WI38 (cell line): ENCODE measurements at regions not wholly inside any gene's neighbourhood (a gene's known extent, or its start where the extent isn't known, plus 50 kb on each side); places are given as distances from the start of the nearest gene placed in this dataset.

Experiments used
- H3K4me3 ChIP-seq: 2 replicates; pipeline ENCODE4 v1.5.1; 2011; ENCODE audit warnings: low read depth, mild to moderate bottlenecking, control low read depth, low read length
- TF ChIP-seq, protein P1 (sequence below): IDR thresholded peaks from 2 replicates; pipeline ENCODE4 v1.5.1; 2012; ENCODE audit warnings: low read depth, mild to moderate bottlenecking, control low read depth, low read length

DNA sequence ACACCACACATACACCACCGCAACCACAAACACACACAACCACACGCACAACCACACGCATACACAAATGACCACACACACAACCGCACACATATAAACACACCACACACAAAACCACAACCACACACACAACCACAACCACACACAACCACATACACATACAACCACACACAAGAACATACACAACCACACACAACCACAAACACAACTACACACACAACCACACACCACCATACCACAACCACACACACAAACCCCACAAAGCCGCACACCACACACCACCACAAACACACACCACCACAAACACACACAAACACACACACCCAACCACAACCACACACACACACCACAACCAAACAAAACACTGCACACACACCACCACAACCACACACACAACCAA lies 107.5 kb upstream of the FZD10 start:
- TF ChIP-seq, protein P1, sequence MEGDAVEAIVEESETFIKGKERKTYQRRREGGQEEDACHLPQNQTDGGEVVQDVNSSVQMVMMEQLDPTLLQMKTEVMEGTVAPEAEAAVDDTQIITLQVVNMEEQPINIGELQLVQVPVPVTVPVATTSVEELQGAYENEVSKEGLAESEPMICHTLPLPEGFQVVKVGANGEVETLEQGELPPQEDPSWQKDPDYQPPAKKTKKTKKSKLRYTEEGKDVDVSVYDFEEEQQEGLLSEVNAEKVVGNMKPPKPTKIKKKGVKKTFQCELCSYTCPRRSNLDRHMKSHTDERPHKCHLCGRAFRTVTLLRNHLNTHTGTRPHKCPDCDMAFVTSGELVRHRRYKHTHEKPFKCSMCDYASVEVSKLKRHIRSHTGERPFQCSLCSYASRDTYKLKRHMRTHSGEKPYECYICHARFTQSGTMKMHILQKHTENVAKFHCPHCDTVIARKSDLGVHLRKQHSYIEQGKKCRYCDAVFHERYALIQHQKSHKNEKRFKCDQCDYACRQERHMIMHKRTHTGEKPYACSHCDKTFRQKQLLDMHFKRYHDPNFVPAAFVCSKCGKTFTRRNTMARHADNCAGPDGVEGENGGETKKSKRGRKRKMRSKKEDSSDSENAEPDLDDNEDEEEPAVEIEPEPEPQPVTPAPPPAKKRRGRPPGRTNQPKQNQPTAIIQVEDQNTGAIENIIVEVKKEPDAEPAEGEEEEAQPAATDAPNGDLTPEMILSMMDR, result no peak
- H3K4me3 ChIP-seq, result no peak overlapping the region

DNA sequence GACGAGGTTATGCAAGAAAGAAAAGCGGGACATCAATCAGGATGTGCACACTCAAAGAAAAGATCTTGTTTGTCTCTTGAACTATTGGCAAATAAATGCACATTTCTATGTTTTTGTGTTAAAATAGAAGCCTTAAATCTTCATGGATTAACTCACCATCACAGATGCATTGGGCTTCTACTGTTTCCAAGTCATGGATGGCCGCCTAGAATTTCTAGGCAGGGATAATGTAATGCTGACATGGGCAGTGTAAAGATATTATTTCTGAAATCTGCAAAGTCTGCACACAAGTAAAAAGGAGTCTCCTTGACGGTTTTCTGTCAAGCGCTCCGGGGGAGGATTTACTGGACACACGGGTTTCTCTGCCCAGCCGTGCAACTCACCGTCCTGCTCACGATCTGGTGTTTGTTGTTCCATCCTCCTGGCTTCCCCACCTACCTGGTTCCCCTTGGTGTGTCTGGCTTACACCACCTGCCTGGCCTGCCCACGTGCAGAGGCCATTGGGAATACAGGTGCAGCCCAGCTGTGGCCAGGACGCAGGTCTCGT lies 103.3 kb upstream of the FZD10 start:
- H3K4me3 ChIP-seq, result no peak overlapping the region
- TF ChIP-seq, protein P1, result no peak

DNA sequence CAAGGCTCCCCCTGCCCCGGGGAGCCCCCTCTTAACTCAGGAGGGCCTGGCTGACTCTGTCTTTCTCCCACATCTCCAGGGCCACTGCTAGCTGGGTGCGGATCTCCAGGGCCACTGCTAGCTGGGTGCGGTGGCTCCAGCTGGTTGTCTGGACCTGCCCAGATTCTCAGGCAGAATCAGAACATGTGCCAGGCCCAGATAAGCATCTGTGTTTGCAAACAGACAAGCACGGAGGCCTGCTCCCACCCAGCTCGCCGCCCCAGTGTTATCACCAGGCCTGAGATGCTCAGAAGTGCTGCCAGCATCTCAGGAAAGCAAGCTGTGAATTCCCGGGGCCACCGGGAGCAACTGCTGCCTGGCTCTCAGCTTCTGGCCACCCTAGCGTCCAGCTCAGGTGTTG lies 98.4 kb upstream of the FZD10 start:
- no peak overlapping the region for H3K4me3 ChIP-seq
- TF ChIP-seq, protein P1, result no peak

DNA sequence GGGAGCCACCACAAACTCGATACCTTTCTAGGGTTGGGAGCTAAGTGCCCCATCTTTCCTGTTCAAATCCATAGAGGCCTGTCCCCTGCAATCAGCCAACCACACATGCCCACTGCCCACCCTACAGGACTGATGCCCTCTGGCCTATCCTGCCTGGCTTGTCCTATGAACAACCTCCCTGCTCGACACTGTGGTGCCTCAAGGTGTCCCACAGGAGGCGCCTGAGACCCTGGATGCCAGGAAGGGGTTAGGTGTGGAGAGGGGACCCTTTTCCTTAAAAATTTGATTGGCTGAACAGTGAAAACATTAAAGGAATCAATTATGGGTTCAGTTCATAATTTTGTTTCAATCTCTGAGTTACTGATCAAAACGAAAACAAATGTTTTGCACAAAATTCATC lies 97.3 kb upstream of the FZD10 start:
- TF ChIP-seq, protein P1, result no peak
- H3K4me3 ChIP-seq, result no peak overlapping the region

DNA sequence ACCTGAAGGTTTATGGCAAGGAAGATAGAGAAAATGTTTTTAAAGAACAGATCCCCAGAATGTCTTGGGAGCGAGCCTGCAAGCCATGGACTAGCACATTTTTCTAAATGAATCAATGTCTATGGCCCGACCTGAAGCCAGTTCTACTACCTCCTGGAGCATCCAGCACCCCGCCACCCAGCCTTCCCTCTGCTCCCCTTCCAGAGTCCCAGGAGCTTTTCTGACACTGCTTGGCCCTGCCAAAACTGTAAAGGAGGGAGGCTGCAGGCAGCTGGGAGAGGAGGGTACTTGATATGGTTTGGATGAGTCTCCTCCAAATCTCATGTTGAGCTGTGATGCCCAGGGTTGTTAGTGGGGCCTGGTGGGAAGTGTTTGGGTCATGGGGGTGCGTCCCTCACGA lies 95.5 kb upstream of the FZD10 start:
- TF ChIP-seq, protein P1, result no peak
- no peak overlapping the region for H3K4me3 ChIP-seq

DNA sequence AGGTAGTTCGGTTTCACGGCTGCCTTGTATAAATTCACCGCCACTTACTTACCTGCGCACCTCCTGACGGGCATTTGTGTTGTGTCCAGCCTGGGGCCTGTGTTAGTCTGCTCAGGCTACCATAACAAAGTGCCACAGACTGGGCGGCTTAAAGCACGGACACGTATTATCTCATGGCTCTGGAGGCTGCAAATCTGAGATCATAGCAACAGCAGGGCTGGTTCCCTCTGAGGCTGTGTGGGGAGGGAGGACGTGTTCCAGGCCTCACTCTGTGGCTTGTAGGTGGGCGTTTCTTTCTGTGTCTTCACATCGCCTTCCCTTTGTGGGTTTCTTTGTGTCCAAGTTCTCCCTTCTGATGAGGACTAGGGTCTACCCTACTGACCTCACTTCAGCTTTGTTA lies 93.5 kb upstream of the FZD10 start:
- TF ChIP-seq, protein P1, result no peak
- no peak overlapping the region for H3K4me3 ChIP-seq

DNA sequence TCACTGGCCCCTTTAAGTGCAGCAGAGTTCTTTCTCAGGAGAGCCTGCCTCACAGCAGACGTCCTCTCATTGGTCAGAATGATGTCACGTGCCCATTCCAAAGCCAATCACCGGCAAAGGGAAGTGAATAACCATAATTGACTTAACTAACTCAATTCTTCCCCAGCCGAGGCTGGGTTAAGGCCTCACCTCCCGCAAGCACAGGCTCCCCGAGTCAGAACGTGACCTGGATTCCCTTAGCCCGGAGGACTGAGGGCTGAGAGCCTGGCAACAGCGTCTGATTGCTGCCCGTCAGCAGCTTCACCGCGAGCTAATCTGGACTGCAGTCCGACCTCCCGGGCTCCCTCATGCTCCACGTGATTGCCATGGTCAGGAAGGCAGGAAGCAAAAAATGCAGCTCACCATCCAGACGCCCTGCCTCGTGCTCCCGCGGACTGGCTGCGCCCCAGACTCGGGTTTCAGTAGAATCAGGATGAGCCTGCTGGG lies 92.1 kb upstream of the FZD10 start:
- H3K4me3 ChIP-seq, result no peak overlapping the region
- TF ChIP-seq, protein P1, result no peak
